GM12865 (cell line): ENCODE measurements at regions not wholly inside any gene's neighbourhood (a gene's known extent, or its start where the extent isn't known, plus 50 kb on each side); places are given as distances from the start of the nearest gene placed in this dataset.
A peak's percentile ranks its signal among the peaks of the same experiment; 100 is the strongest.

Experiments
- DNase-seq: peaks from one replicate; pipeline ENCODE4 v3.0.0; 2010; ENCODE audit warnings: low read depth
- H3K4me3 ChIP-seq: 2 replicates; pipeline ENCODE4 v1.5.1; 2011; ENCODE audit warnings: mild to moderate bottlenecking, low read depth, low read length, control low read depth
- TF ChIP-seq, protein P1 (sequence below): IDR thresholded peaks from 2 replicates; pipeline ENCODE4 v1.5.1; 2011; ENCODE audit warnings: low read length, control low read depth, low read depth, inconsistent platforms; ENCODE audit not compliant: insufficient read depth; ENCODE audit errors: missing control alignments

DNA sequence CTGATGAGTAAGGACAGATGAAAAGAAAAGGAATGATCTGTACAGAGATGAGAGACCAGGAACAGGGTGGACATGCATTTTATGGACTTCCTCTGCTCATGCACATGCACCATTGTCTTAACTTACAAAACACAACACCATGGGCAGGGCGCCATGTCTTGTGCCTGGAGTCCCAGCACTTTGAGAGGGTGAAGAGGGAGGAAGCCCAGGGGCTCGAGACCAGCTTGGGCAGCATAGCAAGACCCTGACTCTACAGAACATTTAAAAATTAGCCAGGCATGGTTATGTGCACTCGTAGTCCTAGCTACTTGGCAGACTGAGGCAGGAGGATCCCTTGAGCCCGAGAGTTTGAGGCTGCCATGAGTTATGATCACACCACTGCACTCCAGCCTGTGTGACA is 86.9 kb downstream of the ZFP36L2 start:
- no peak for DNase-seq
- TF ChIP-seq, protein P1, sequence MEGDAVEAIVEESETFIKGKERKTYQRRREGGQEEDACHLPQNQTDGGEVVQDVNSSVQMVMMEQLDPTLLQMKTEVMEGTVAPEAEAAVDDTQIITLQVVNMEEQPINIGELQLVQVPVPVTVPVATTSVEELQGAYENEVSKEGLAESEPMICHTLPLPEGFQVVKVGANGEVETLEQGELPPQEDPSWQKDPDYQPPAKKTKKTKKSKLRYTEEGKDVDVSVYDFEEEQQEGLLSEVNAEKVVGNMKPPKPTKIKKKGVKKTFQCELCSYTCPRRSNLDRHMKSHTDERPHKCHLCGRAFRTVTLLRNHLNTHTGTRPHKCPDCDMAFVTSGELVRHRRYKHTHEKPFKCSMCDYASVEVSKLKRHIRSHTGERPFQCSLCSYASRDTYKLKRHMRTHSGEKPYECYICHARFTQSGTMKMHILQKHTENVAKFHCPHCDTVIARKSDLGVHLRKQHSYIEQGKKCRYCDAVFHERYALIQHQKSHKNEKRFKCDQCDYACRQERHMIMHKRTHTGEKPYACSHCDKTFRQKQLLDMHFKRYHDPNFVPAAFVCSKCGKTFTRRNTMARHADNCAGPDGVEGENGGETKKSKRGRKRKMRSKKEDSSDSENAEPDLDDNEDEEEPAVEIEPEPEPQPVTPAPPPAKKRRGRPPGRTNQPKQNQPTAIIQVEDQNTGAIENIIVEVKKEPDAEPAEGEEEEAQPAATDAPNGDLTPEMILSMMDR, result no peak
- no peak overlapping the region for H3K4me3 ChIP-seq

DNA sequence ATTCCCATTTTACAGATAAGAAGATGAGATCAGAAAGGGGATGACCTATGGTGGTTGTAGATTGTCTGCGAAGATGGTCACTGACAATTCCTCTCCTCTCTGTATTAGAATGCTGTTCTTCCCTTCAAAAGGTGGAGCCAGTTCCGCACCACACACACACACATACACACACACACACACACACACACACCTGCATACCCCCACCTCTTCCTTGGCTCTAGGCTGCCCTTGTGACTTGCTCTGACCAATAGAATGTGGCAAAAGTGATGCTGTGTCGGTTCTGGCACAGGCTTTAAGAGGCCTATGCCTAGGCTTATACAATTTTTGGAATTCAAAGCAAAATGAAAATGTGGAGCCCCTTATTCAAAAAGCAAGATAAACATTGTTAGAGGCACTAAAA is 88.0 kb downstream of the ZFP36L2 start:
- TF ChIP-seq, protein P1, result no peak
- H3K4me3 ChIP-seq, result no peak overlapping the region

DNA sequence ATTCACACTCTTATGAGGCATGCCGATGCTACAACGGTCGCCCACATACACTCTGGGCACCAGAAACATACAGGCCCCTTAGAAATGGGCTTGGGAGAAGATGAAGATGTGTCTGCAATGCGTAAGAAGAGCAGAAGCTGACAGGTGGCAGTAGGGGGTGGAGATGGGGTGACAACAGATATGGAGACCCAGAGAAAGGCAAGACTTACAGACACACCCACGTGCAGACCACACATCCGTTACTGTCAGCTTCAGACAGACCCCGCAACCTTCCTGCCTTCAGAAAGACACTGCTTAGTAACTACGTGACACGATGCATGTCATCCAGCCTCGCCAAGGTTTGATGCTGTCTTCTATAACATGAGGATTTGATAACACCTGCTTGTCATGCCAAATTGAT is 89.5 kb downstream of the ZFP36L2 start:
- peak; percentile 47 for DNase-seq
- no peak overlapping the region for H3K4me3 ChIP-seq

More for the DNA sequence above, 88.0 kb downstream of the ZFP36L2 start:
- no peak for DNase-seq

DNA sequence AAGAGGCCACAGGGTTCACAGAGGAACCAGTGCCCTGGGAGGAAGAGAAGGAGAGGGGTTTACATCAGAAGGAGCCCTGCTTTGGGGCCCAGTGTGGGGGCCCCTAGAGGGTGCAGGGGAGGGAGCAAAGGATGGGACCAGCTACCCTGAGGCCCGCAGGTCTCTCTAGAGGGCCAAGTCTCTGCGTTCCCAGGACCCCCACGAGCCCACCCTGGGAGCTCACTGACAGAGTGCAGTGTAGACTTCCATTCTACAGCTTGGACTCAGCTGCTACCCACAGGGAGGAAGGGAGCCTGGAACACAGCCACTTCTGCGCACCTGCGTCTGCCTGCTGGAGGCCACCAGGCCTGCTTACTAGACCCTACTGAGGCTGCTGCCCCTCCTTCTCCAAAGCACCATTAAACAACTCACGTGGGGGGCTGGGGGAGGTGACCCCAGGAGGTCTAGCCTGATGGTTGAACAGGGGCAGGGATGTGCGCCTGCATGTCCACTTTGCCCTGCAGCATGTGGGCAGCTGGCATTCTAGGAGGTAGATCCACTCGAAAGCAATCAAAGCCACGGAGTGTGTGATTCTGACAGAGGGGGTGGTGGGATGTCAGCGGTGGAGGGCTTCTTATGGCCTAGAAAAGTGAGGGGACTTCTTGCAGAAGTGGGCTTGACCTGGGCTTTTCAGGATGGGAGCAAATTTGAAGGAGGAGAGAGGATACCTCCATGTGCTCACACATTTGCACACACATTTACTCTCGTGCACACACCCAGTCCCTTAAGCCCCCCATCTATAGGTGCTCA is 90.2 kb downstream of the ZFP36L2 start:
- no peak for DNase-seq
- TF ChIP-seq, protein P1, result no peak
- no peak overlapping the region for H3K4me3 ChIP-seq

More for the DNA sequence above, 89.5 kb downstream of the ZFP36L2 start:
- TF ChIP-seq, protein P1, result no peak

DNA sequence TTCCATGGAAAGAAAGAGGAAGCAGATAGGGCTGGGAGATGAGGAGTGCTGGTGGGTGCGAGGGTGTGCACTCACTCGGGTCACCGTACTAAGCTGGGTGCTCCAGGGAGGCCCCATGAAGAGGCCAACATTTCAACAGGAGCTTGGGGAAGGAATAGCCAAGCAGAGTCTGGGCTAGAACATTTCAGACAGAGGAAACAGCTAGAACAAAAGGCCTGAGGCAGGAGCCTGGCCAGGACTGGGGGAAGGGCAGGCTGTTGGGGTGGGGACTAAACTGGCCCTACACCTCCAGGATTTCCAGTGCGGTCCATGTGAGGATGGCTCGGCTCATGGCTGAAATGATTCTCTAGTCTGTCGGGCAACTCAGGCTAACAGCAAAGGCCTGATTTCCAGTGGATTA is 90.8 kb downstream of the ZFP36L2 start:
- DNase-seq, result no peak
- H3K4me3 ChIP-seq, result no peak overlapping the region
- TF ChIP-seq, protein P1, result no peak

DNA sequence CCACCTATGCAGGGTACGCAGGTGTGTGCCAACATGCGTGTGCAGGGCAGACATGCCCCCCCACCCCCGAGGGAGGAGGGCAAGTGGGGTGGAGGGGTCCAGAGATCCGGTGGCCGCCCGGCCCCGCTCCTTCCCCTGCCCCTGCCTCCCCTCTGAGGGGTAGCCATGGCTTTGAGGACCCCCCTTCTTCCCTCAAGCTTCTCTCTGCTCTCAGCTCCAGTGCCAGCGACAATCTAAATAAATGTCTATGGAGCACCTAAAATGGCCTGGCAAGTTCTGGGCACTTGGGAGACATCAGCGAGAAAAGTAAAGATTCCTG is 91.9 kb downstream of the ZFP36L2 start:
- DNase-seq, result no peak
- TF ChIP-seq, protein P1, result no peak
- H3K4me3 ChIP-seq, result no peak overlapping the region
